Smooth muscle cell of the brain vasculature (primary cell): ENCODE measurements at regions not wholly inside any gene's neighbourhood (a gene's known extent, or its start where the extent isn't known, plus 50 kb on each side); places are given as distances from the start of the nearest gene placed in this dataset.
A peak's percentile ranks its signal among the peaks of the same experiment; 100 is the strongest.

Experiments used
- DNase-seq: peaks from one replicate; pipeline ENCODE4 v3.0.0-alpha.2; 2012; ENCODE audit warnings: low read depth, low spot score

- no peak for DNase-seq
Measured at GRCh38 chr18:42268186-42268725, 313.2 kb downstream of the PIK3C3 start.

- DNase-seq: no peak
Measured at GRCh38 chr18:42268798-42269197, 313.8 kb downstream of the PIK3C3 start.

GRCh38 chr18:42271647-42272414 is 316.8 kb downstream of the PIK3C3 start:
- no peak for DNase-seq

- DNase-seq: no peak
Measured at GRCh38 chr18:42274488-42275137, 319.6 kb downstream of the PIK3C3 start.

- DNase-seq: no peak
Measured at GRCh38 chr18:42275138-42275535, 320.1 kb downstream of the PIK3C3 start.

GRCh38 chr18:42275949-42276730 is 321.1 kb downstream of the PIK3C3 start:
- no peak for DNase-seq

- no peak for DNase-seq
Measured at GRCh38 chr18:42281124-42281523, 326.1 kb downstream of the PIK3C3 start.

GRCh38 chr18:42281851-42282250 is 326.8 kb downstream of the PIK3C3 start:
- no peak for DNase-seq

- DNase-seq: no peak
Measured at GRCh38 chr18:42287047-42287446, 332.0 kb downstream of the PIK3C3 start.

GRCh38 chr18:42288129-42288528 is 333.1 kb downstream of the PIK3C3 start:
- no peak for DNase-seq

- DNase-seq: no peak
Measured at GRCh38 chr18:42289526-42289925, 334.5 kb downstream of the PIK3C3 start.

GRCh38 chr18:42290318-42291307 is 335.6 kb downstream of the PIK3C3 start:
- DNase-seq: no peak

- no peak for DNase-seq
Measured at GRCh38 chr18:42292654-42293053, 337.6 kb downstream of the PIK3C3 start.

- DNase-seq: no peak
Measured at GRCh38 chr18:42296192-42296591, 341.2 kb downstream of the PIK3C3 start.

- DNase-seq: no peak
Measured at GRCh38 chr18:42296723-42297122, 341.7 kb downstream of the PIK3C3 start.

- peak; percentile 43 for DNase-seq
Measured at GRCh38 chr18:42298759-42299675, 344.0 kb downstream of the PIK3C3 start.

GRCh38 chr18:42305869-42306593 is 351.0 kb downstream of the PIK3C3 start:
- no peak for DNase-seq

- DNase-seq: no peak
Measured at GRCh38 chr18:42306594-42306980, 351.6 kb downstream of the PIK3C3 start.

- DNase-seq: no peak
Measured at GRCh38 chr18:42310956-42311355, 355.9 kb downstream of the PIK3C3 start.
